Subcutaneous abdominal adipose tissue (tissue), 5 donors: ENCODE measurements at regions not wholly inside any gene's neighbourhood (a gene's known extent, or its start where the extent isn't known, plus 50 kb on each side); places are given as distances from the start of the nearest gene placed in this dataset.

ENCODE experiments used
- H3K27ac ChIP-seq: one replicate; pipeline ENCODE4 v1.7.0; 2013; ENCODE audit warnings: low read depth, mild to moderate bottlenecking, inconsistent platforms, low read length, moderate library complexity
- H3K27me3 ChIP-seq, 5 donors: one replicate each; pipeline ENCODE4 v1.7.0; 2013; ENCODE audit warnings: low read length in 5 of 5, inconsistent platforms in 1 of 5; ENCODE audit not compliant: control insufficient read depth in 5 of 5, insufficient read depth in 4 of 5
- H3K36me3 ChIP-seq, 5 donors: one replicate each; pipeline ENCODE4 v1.7.0; 2013; ENCODE audit warnings: low read length in 5 of 5; ENCODE audit not compliant: control insufficient read depth in 5 of 5, insufficient read depth in 5 of 5
- H3K4me1 ChIP-seq, 5 donors: one replicate each; pipeline ENCODE4 v1.7.0; 2013; ENCODE audit warnings: low read length in 5 of 5, mild to moderate bottlenecking in 3 of 5, moderate library complexity in 1 of 5; ENCODE audit not compliant: control insufficient read depth in 5 of 5, insufficient read depth in 5 of 5
- H3K4me3 ChIP-seq, 5 donors: one replicate each; pipeline ENCODE4 v1.7.0; 2013; ENCODE audit warnings: low read length in 5 of 5, low read depth in 1 of 5
- H3K9ac ChIP-seq, 5 donors: one replicate each; pipeline ENCODE4 v1.7.0; 2013; ENCODE audit warnings: low read length in 5 of 5, mild to moderate bottlenecking in 4 of 5, moderate library complexity in 3 of 5
- H3K9me3 ChIP-seq, 5 donors: one replicate each; pipeline ENCODE4 v1.7.0; 2013; ENCODE audit warnings: low read length in 5 of 5; ENCODE audit not compliant: control insufficient read depth in 5 of 5
- donor health status: healthy.
- donor health status: healthy.
- donor health status: healthy.
- donor health status: healthy.
- donor health status: healthy.

- no peaks in the 10 kb centered on the region for H3K36me3 ChIP-seq
- no peaks in the 10 kb centered on the region for H3K9me3 ChIP-seq
- no peaks in the 10 kb centered on the region for H3K4me1 ChIP-seq
- H3K4me3 ChIP-seq, result no peak overlapping the region
- no peak overlapping the region for H3K27ac ChIP-seq
- H3K27me3 ChIP-seq, result peaks cover 0 to 2% (median 0%) of the 10 kb centered on the region in 5 donors
- H3K9ac ChIP-seq, result no peak overlapping the region
Observed at GRCh38 chr9:85289142-85289541, 452.6 kb downstream of the AGTPBP1 start.

GRCh38 chr9:85283421-85283820 lies 458.3 kb downstream of the AGTPBP1 start:
- H3K36me3 ChIP-seq, result no peaks in the 10 kb centered on the region
- no peak overlapping the region for H3K9ac ChIP-seq
- H3K27ac ChIP-seq, result no peak overlapping the region
- no peaks in the 10 kb centered on the region for H3K27me3 ChIP-seq
- no peak overlapping the region for H3K4me3 ChIP-seq
- no peaks in the 10 kb centered on the region for H3K4me1 ChIP-seq
- peaks cover 0 to 4% (median 0%) of the 10 kb centered on the region in 5 donors for H3K9me3 ChIP-seq

GRCh38 chr9:85278769-85279168 lies 463.0 kb downstream of the AGTPBP1 start:
- Histone ChIP-seq H3K27me3 (no peaks in the 10 kb centered on the region), H3K9me3 (peaks cover 0 to 4% (median 0%) of the 10 kb centered on the region in 5 donors), H3K27ac (no peak overlapping the region), H3K9ac (no peak overlapping the region), H3K4me3 (no peak overlapping the region), H3K4me1 (no peaks in the 10 kb centered on the region), H3K36me3 (no peaks in the 10 kb centered on the region)

GRCh38 chr9:85276741-85277140 lies 465.0 kb downstream of the AGTPBP1 start:
- Histone ChIP-seq H3K9ac (no peak overlapping the region), H3K4me3 (no peak overlapping the region), H3K36me3 (no peaks in the 10 kb centered on the region), H3K4me1 (no peaks in the 10 kb centered on the region), H3K27ac (no peak overlapping the region), H3K27me3 (no peaks in the 10 kb centered on the region), H3K9me3 (peaks cover 0 to 4% (median 0%) of the 10 kb centered on the region in 5 donors)

- H3K9me3 ChIP-seq, result no peaks in the 10 kb centered on the region
- H3K4me3 ChIP-seq, result no peak overlapping the region
- H3K27me3 ChIP-seq, result no peaks in the 10 kb centered on the region
- peaks cover 0 to 10% (median 2%) of the 10 kb centered on the region in 5 donors for H3K4me1 ChIP-seq
- H3K36me3 ChIP-seq, result no peaks in the 10 kb centered on the region
- no peak overlapping the region for H3K9ac ChIP-seq
- no peak overlapping the region for H3K27ac ChIP-seq
Observed at GRCh38 chr9:85269811-85270210, 471.9 kb downstream of the AGTPBP1 start.

GRCh38 chr9:85268131-85268530 lies 473.6 kb downstream of the AGTPBP1 start:
- Histone ChIP-seq H3K27ac (no peak overlapping the region), H3K9me3 (no peaks in the 10 kb centered on the region), H3K4me3 (no peak overlapping the region), H3K36me3 (no peaks in the 10 kb centered on the region), H3K4me1 (peaks cover 0 to 10% (median 2%) of the 10 kb centered on the region in 5 donors), H3K27me3 (peaks cover 0 to 3% (median 0%) of the 10 kb centered on the region in 5 donors), H3K9ac (no peak overlapping the region)

GRCh38 chr9:85264695-85265094 lies 477.1 kb downstream of the AGTPBP1 start:
- Histone ChIP-seq H3K4me1 (peaks cover 0 to 10% (median 2%) of the 10 kb centered on the region in 5 donors), H3K9ac (no peak overlapping the region)

GRCh38 chr9:85263288-85263687 lies 478.5 kb downstream of the AGTPBP1 start:
- Histone ChIP-seq H3K27me3 (peaks cover 0 to 3% (median 0%) of the 10 kb centered on the region in 5 donors), H3K36me3 (no peaks in the 10 kb centered on the region), H3K4me1 (peaks cover 0 to 17% (median 2%) of the 10 kb centered on the region in 5 donors), H3K27ac (no peak overlapping the region), H3K9ac (no peak overlapping the region), H3K9me3 (no peaks in the 10 kb centered on the region), H3K4me3 (no peak overlapping the region)

More at GRCh38 chr9:85264695-85265094, 477.1 kb downstream of the AGTPBP1 start:
- Histone ChIP-seq H3K27ac (no peak overlapping the region), H3K9me3 (no peaks in the 10 kb centered on the region), H3K36me3 (no peaks in the 10 kb centered on the region), H3K27me3 (peaks cover 0 to 3% (median 0%) of the 10 kb centered on the region in 5 donors), H3K4me3 (no peak overlapping the region)

- Histone ChIP-seq H3K9ac (no peak overlapping the region), H3K9me3 (no peaks in the 10 kb centered on the region), H3K27ac (no peak overlapping the region), H3K27me3 (peaks cover 0 to 3% (median 0%) of the 10 kb centered on the region in 5 donors), H3K36me3 (no peaks in the 10 kb centered on the region), H3K4me1 (peaks cover 0 to 12% (median 1%) of the 10 kb centered on the region in 5 donors), H3K4me3 (no peak overlapping the region)
Observed at GRCh38 chr9:85262333-85262732, 479.4 kb downstream of the AGTPBP1 start.

- H3K36me3 ChIP-seq, result no peaks in the 10 kb centered on the region
- no peak overlapping the region for H3K9ac ChIP-seq
- no peak overlapping the region for H3K27ac ChIP-seq
- H3K9me3 ChIP-seq, result no peaks in the 10 kb centered on the region
- peaks cover 0 to 3% (median 0%) of the 10 kb centered on the region in 5 donors for H3K27me3 ChIP-seq
- H3K4me1 ChIP-seq, result peaks cover 0 to 10% (median 1%) of the 10 kb centered on the region in 5 donors
- no peak overlapping the region for H3K4me3 ChIP-seq
Observed at GRCh38 chr9:85260275-85260845, 481.4 kb downstream of the AGTPBP1 start.
